Activated CD4-positive, alpha-beta T cell treated with anti-CD3 and anti-CD28 coated beads for 4 hours (primary cell): ENCODE measurements at regions not wholly inside any gene's neighbourhood (a gene's known extent, or its start where the extent isn't known, plus 50 kb on each side); places are given as distances from the start of the nearest gene placed in this dataset.

Experiments
- DNase-seq, 2 donors: peaks; one replicate each; pipeline ENCODE4 v3.0.0-alpha.2; 2020

DNA sequence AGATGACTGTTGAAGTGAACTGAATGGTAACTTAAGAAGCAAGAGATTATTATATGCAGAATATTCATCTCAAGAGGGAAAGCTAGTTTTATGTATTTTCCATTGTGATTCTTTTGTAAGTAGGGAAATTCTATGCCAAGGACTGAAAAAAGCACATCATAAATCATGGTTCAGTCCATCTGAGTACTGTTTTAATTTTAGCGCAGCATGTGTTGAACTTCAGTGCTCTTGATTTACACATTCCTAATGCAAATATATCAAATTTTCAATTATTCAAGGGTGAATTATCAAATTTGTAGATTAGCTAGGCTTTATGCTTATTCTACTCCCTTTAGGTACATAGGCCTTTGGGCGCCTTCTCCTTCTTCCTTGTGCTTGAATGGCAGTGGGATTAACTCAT lies 50.3 kb upstream of the TCF12 start:
- DNase-seq: no peak

DNA sequence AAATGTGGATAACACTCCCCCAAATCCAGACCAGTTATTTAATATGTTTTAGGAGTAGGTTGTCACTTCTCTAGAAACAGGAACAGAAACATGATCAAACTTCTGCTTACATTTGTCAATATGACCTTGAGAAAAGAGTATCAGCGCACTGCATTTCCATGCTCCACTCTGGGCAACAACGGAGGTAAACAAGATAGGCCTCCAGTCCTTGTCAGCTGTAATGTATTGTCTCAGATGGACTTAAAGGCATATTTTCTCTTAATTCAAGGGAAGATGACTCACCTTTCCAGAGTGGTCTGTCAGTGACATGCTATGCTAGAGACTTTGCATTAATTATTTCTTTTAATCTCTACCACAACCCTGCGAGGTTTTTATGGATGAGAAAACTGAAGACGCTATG lies 51.6 kb upstream of the TCF12 start:
- DNase-seq: no peak

GRCh38 chr15:56857828-56858227 lies 60.6 kb upstream of the TCF12 start:
- DNase-seq: no peak

DNA sequence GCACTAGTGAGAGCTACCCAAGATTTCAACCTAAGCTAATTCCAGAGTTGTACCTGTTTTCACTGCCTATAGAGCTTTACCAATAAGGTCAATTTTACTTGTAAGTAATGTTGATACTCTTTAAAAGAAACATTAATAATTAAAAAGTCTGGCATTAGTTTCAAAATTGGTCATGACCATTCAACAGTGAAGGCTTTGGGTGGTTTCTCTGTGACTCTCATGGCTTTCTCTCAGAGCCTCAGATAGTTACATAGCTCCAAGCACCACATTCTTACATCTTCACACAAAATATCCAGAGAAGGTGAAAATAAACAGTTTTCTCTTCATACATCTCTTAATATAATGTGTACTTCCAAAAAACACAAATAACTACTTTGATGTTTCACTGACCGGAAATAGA lies 61.5 kb upstream of the TCF12 start:
- DNase-seq: no peak

- no peak for DNase-seq
Measured at GRCh38 chr15:56844892-56845291, 73.6 kb upstream of the TCF12 start.

DNA sequence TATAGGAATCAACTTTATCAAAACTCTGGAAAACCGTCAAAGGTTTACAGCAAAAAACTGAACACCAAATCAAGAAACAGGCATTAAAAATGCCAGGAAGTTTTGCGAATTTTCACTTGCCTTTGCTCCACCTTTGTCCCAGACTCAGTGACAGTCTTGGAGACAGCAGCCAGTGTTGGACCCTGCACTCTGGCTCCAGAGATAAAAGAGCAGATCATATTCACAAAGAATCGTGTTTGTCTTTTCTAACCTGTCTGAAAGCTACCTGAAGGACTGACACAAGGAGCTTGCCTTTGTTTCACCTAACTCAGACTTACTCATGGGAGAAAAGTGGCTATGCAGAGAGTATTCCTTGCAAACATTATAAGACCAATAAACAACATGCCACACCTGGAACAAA lies 74.0 kb upstream of the TCF12 start:
- no peak for DNase-seq

DNA sequence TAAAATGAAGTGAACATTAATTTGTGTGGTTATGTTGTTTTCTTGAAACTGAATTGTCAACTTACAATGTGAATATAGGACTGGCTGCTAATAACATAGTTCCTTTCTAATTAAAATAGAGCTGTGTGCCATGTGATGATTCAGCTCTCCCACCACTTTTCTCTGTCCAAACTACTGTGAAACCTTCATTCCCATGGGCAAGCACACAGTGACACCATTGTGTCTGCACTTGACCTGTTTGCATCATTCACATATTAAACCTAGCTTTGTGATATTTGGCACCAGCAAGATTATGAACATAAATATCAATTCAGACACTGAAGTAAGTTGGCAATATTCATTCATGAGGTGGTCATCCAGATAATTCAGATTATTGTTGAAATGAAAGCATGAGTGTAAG lies 78.8 kb upstream of the TCF12 start:
- no peak for DNase-seq

DNA sequence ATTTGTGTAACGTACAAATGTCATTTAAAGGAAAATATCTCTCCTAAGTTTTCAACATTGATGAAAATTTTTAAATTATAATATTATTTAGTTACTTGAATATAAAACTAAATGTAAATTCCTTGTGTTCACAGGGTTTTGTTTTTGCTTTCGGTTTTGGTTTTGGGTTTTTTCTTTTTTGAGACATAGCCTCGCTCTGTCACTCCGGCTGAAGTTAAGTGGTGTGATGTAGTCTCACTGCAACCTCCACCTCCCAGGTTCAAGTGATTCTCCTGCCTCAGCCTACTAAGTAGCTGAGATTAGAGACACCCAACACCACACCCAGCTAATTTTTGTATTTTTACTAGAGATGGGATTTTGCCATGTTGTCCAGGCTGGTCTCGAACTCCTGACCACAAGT lies 79.3 kb upstream of the TCF12 start:
- no peak for DNase-seq

- DNase-seq: no peak
Measured at GRCh38 chr15:56838085-56838484, 80.4 kb upstream of the TCF12 start.

GRCh38 chr15:56837273-56837672 lies 81.2 kb upstream of the TCF12 start:
- no peak for DNase-seq

DNA sequence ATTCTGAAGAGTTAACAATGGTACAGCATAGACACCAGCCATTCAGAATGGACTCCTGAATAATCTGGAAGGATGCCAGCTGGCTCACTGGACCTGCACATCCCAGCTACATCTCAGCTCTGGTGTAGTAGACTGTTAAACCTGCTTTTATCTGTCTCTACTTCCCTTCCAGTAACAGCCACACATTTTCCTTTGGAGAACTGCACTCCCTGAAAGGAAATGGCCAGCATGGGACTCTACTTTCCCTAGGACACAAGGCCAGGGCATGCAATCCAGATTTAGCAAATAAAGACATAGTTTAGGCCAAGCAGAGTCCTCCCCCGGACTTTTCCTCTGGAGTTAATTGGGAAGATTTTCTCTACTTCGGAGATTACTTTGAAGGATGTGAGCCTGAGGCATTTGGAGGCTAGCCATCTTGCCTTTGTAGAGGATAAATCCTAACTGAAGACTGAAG lies 82.7 kb upstream of the TCF12 start:
- no peak for DNase-seq

GRCh38 chr15:56832125-56832524 lies 86.3 kb upstream of the TCF12 start:
- DNase-seq: no peak

GRCh38 chr15:56831467-56832005 lies 86.9 kb upstream of the TCF12 start:
- no peak for DNase-seq

- no peak for DNase-seq
Measured at GRCh38 chr15:56824175-56824574, 90.9 kb upstream of the ZNF280D start.

GRCh38 chr15:56821721-56822425 lies 88.6 kb upstream of the ZNF280D start:
- peak; percentile 31 to 53 for DNase-seq

GRCh38 chr15:56820333-56820732 lies 87.0 kb upstream of the ZNF280D start:
- no peak for DNase-seq

DNA sequence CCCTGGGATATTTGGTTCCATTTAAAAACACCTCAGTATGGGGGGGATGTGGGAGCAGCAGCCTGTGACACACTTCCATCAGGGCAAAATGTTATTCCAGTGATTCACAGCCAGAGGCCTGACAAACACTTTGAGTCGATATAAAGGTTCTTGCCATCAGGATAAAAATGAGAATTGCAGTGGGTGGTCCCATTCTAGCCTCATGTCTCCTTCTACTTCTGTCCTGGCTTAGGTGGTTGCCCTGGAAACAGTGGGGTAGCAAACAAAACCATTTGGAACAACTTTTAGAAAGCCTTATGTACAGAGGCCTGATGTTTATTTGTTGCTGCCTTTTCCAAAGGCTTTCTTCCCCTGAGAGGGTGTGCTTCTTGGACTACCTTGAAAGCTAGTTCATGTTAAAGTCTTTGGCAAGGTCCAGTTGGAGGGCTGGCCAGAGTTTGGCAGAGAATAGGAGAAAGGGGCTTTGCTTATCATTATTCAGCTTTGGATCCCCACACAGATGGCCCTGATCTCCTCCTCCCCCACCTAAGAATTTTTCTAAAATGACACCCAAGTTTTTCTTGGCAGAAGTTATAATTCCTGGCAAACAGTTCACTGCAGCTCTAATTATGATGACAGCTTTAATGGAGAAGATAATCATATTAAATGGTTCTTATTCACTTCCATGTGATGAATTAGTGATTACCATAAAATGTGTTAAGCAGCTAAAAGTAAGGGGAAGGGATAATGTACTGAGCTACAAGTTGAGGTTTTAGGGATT lies 84.2 kb upstream of the ZNF280D start:
- no peak for DNase-seq

DNA sequence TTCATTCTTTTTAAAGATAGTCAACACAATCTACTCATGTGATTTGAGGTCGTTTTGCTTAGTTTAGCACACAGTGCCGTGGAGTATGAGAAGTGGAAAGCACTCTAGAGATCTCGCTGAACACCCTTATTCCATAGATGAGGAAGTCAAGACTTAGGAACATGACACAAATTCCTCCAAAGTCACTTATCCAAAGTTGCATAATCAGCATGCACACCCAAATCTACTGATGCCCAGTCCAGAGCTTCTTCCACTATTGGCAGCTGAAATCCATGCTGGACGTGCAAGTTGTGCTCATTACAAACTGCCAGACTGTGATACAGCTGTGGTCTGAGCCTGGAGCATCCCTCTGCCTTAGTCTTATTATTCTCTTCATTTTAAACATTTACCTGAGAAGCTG lies 83.5 kb upstream of the ZNF280D start:
- DNase-seq: no peak

DNA sequence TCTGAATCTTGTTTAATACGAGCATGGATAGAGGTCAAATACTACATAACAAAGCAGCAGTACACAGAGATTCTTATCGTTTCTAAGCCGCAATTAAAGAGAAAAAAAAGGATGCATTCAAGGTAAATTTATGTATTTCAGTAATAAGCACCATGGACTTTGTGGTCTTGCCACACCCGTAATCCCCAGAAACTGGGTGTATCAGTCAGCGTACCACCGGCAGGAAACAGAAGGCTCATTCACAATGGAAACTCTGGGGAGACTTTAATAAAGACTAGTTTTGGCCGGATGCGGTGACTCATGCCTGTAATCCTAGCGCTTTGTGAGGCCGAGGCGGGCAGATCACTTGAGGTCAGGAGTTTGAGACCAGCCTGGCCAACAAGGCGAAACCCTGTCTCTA lies 81.9 kb upstream of the ZNF280D start:
- DNase-seq: no peak

GRCh38 chr15:56814429-56814828 lies 81.1 kb upstream of the ZNF280D start:
- no peak for DNase-seq

- DNase-seq: no peak
Measured at GRCh38 chr15:56813995-56814394, 80.7 kb upstream of the ZNF280D start.

- DNase-seq: no peak
Measured at GRCh38 chr15:56812961-56813360, 79.7 kb upstream of the ZNF280D start.

GRCh38 chr15:56812221-56812620 lies 78.9 kb upstream of the ZNF280D start:
- no peak for DNase-seq

- DNase-seq: no peak
Measured at GRCh38 chr15:56811586-56811985, 78.3 kb upstream of the ZNF280D start.
